Sigmoid colon (tissue), 4 donors: ENCODE measurements at regions not wholly inside any gene's neighbourhood (a gene's known extent, or its start where the extent isn't known, plus 50 kb on each side); places are given as distances from the start of the nearest gene placed in this dataset.

Experiments
- EP300 ChIP-seq, 4 donors: sonication (generic); formaldehyde crosslinking; IDR thresholded peaks; one replicate each; pipeline ENCODE4 v1.6.1; 2017; ENCODE audit warnings: antibody characterized with exemption in 4 of 4
- POLR2A ChIP-seq, 2 donors: fragments of 450-650 bp; IDR thresholded peaks; one replicate each; pipeline ENCODE4 v1.6.1; 2016; ENCODE audit warnings: antibody characterized with exemption in 2 of 2, mild to moderate bottlenecking in 2 of 2, moderate library complexity in 2 of 2
- POLR2AphosphoS5 ChIP-seq, 4 donors: sonication (generic); formaldehyde crosslinking; IDR thresholded peaks; one replicate each; pipeline ENCODE4 v1.6.1; 2017; ENCODE audit warnings: antibody characterized with exemption in 4 of 4
- TF ChIP-seq, protein P1 (sequence below), 4 experiments: fragments of 450-650 bp in 3 of 4; fragments of 200-600 bp in 1 of 4; IDR thresholded peaks; one replicate each; pipeline ENCODE4 v1.5.1; 2016 to 2019; ENCODE audit warnings: antibody characterized with exemption in 4 of 4, mild to moderate bottlenecking in 3 of 4, moderate library complexity in 2 of 4

DNA sequence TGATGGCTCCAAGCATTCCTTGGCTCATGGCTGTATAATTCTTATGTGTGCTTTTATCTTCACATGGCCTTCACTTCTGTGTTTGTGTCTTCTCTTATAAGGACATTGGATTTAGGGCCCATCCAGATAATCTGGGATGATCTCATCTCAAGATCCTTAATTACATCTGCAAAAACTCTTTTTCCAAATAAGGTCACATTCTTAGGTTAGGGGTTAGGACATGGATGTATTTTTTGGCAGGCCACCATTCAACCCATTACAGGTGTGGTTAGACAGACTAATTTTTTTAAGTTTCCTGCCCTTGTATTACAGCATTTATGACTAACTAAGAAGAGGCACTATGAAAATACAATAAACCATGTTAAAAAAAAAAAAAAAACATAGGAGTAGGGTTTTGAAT lies 254.0 kb downstream of the TPBG start:
- TF ChIP-seq, protein P1, sequence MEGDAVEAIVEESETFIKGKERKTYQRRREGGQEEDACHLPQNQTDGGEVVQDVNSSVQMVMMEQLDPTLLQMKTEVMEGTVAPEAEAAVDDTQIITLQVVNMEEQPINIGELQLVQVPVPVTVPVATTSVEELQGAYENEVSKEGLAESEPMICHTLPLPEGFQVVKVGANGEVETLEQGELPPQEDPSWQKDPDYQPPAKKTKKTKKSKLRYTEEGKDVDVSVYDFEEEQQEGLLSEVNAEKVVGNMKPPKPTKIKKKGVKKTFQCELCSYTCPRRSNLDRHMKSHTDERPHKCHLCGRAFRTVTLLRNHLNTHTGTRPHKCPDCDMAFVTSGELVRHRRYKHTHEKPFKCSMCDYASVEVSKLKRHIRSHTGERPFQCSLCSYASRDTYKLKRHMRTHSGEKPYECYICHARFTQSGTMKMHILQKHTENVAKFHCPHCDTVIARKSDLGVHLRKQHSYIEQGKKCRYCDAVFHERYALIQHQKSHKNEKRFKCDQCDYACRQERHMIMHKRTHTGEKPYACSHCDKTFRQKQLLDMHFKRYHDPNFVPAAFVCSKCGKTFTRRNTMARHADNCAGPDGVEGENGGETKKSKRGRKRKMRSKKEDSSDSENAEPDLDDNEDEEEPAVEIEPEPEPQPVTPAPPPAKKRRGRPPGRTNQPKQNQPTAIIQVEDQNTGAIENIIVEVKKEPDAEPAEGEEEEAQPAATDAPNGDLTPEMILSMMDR (IDR thresholded peaks at IDR 0.05) = no peak
- no peak for TF ChIP-seq POLR2A (IDR thresholded peaks at IDR 0.05)
- no peak for TF ChIP-seq EP300 (IDR thresholded peaks at IDR 0.05)
- no peak for TF ChIP-seq POLR2AphosphoS5 (IDR thresholded peaks at IDR 0.05)
